SU-DHL-6 (cell line): ENCODE measurements at regions not wholly inside any gene's neighbourhood (a gene's known extent, or its start where the extent isn't known, plus 50 kb on each side); places are given as distances from the start of the nearest gene placed in this dataset.

ENCODE experiments used
- H2AFZ ChIP-seq: fragments of 200-600 bp; sonication (generic); 2 replicates; pipeline ENCODE4 v1.6.1; 2014; ENCODE audit warnings: low read depth, mild to moderate bottlenecking, moderate library complexity, mixed read lengths, antibody characterized with exemption, low read length; ENCODE audit not compliant: severe bottlenecking
- H3F3A ChIP-seq: fragments of 200-600 bp; shearing (Covaris generic); 2 replicates; pipeline ENCODE4 v1.6.0; 2016; ENCODE audit warnings: antibody characterized with exemption, mild to moderate bottlenecking; ENCODE audit not compliant: insufficient read depth
- H3K27ac ChIP-seq: fragments of 200-600 bp; sonication (generic); 2 replicates; pipeline ENCODE4 v1.5.1; 2016; ENCODE audit warnings: low read depth, mild to moderate bottlenecking, low read length, moderate library complexity, mixed read lengths
- H3K27me3 ChIP-seq: fragments of 200-600 bp; sonication (generic), shearing (Covaris generic); 2 replicates; pipeline ENCODE4 v1.6.0; 2014; ENCODE audit warnings: mild to moderate bottlenecking, low read length
- H3K36me3 ChIP-seq: fragments of 200-600 bp; sonication (generic); 2 replicates; pipeline ENCODE4 v1.6.1; 2014; ENCODE audit warnings: mild to moderate bottlenecking, low read length, mixed read lengths
- H3K4me2 ChIP-seq: fragments of 300-600, 200-600 bp; shearing (Covaris generic), sonication (generic); 2 replicates; pipeline ENCODE4 v1.6.0; 2014; ENCODE audit warnings: low read length, low read depth, mild to moderate bottlenecking; ENCODE audit not compliant: poor library complexity, severe bottlenecking
- H3K4me3 ChIP-seq: fragments of 200-600 bp; sonication (generic); 2 replicates; pipeline ENCODE4 v1.5.1; 2014; ENCODE audit warnings: antibody characterized with exemption, low read length, mild to moderate bottlenecking, mixed read lengths; ENCODE audit not compliant: insufficient read depth, poor library complexity, severe bottlenecking
- H3K79me2 ChIP-seq: fragments of 200-600 bp; sonication (generic); 2 replicates; pipeline ENCODE4 v1.6.1; 2014; ENCODE audit warnings: mild to moderate bottlenecking, low read length, moderate library complexity; ENCODE audit not compliant: insufficient read depth
- H3K9ac ChIP-seq: fragments of 200-600 bp; sonication (generic); 2 replicates; pipeline ENCODE4 v1.7.0; 2014; ENCODE audit warnings: mild to moderate bottlenecking, low read length
- H3K9me2 ChIP-seq: fragments of 200-600 bp; sonication (generic); replicated peaks from 2 replicates; pipeline ENCODE4 v1.6.1; 2014; ENCODE audit warnings: low read length; ENCODE audit not compliant: insufficient read depth
- H3K9me3 ChIP-seq: fragments of 200-600 bp; sonication (generic); 2 replicates; pipeline ENCODE4 v1.6.1; 2014; ENCODE audit warnings: low read length, mixed read lengths; ENCODE audit not compliant: insufficient read depth
- H4K20me1 ChIP-seq: fragments of 200-600 bp; sonication (generic); 2 replicates; pipeline ENCODE4 v1.6.1; 2014; ENCODE audit warnings: low read depth, mild to moderate bottlenecking, antibody characterized with exemption, low read length, moderate library complexity, mixed read lengths
- CTCF ChIP-seq: fragments of 200-600 bp; sonication (generic); IDR thresholded peaks from one replicate; pipeline ENCODE4 v1.5.1; 2017; ENCODE audit warnings: antibody characterized with exemption, mild to moderate bottlenecking, low read length, moderate library complexity; ENCODE audit not compliant: insufficient read depth, poor library complexity, severe bottlenecking
- EZH2phosphoT487 ChIP-seq: fragments of 200-600 bp; sonication (generic), shearing (Covaris generic); conservative IDR thresholded peaks from 2 replicates; pipeline ENCODE4 v1.6.1; 2018; ENCODE audit warnings: mild to moderate bottlenecking, antibody characterized with exemption, low read length, moderate library complexity, mixed read lengths

DNA sequence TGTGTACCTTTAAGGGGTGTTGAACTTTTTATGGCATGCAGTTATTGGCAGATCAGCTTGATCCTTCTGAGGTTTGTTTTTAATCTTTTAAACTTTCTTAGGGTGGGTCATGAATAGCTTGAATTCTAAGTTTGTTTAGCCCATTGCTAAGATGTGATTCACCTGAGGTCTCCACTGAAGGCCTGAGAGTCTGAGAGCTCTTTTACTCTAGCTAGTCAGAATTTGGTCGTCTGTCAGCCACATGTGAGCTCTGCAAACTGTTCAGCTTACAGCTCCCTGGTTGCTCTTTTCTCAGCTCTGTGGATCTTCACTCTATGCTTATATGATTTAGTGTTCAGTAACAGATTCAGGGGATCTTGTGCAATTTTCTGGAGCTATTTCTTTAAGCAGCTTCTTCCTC, 161.3 kb downstream of the ABHD5 start:
- Histone ChIP-seq H3K9ac (no peak overlapping the region), H3K4me3 (no peak overlapping the region), H3K36me3 (no peaks in the 10 kb centered on the region), H3K9me3 (no peaks in the 10 kb centered on the region), H3K4me2 (no peak overlapping the region), H2AFZ (no peak overlapping the region), H4K20me1 (no peaks in the 10 kb centered on the region), H3K27ac (no peak overlapping the region), H3K27me3 (no peaks in the 10 kb centered on the region), H3K9me2 (no peaks in the 10 kb centered on the region), H3K79me2 (no peaks in the 10 kb centered on the region), H3F3A (no peaks in the 10 kb centered on the region)
- no peak for TF ChIP-seq EZH2phosphoT487
- TF ChIP-seq CTCF = no peak

- Histone ChIP-seq H3K9me2 (no peaks in the 10 kb centered on the region), H3K4me3 (no peak overlapping the region), H3K79me2 (no peaks in the 10 kb centered on the region), H3K9ac (no peak overlapping the region), H3F3A (no peaks in the 10 kb centered on the region), H3K4me2 (no peak overlapping the region), H3K27ac (no peak overlapping the region), H2AFZ (no peak overlapping the region), H3K36me3 (no peaks in the 10 kb centered on the region), H4K20me1 (no peaks in the 10 kb centered on the region), H3K9me3 (no peaks in the 10 kb centered on the region), H3K27me3 (no peaks in the 10 kb centered on the region)
- TF ChIP-seq EZH2phosphoT487 (no peak), CTCF (no peak)
These were observed 163.5 kb downstream of the ABHD5 start for GRCh38 chr3:43854283-43854682.

DNA sequence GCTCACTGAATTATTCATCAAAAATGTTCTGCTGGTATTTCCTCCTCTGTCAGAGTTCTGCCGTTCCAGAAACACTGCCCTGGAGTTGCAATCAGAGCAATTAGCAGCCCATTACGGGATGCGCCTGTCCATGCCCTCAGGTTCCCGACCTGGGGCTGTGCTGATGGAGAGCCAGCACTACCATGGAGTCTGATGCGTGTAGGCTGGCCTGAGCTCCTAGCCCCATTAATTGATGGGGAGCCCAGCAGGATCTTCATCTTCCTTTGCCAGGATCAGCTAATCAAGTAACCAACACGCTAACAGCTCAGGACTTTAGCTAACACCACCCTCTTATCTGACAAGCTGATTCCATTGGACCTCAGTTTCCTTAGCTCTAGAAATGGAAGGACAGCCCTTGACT, 164.2 kb downstream of the ABHD5 start:
- H3K27ac ChIP-seq = no peak overlapping the region
- no peaks in the 10 kb centered on the region for H3K36me3 ChIP-seq
- no peak overlapping the region for H2AFZ ChIP-seq
- TF ChIP-seq CTCF (no peak), EZH2phosphoT487 (no peak)
- H3K4me2 ChIP-seq = no peak overlapping the region
- H3K4me3 ChIP-seq = no peak overlapping the region
- no peak overlapping the region for H3K9ac ChIP-seq
- no peaks in the 10 kb centered on the region for H3K27me3 ChIP-seq
- no peaks in the 10 kb centered on the region for H4K20me1 ChIP-seq
- no peaks in the 10 kb centered on the region for H3K9me3 ChIP-seq
- no peaks in the 10 kb centered on the region for H3K79me2 ChIP-seq
- no peaks in the 10 kb centered on the region for H3K9me2 ChIP-seq
- H3F3A ChIP-seq = no peaks in the 10 kb centered on the region
